Activated T-cell treated with anti-CD3 and anti-CD28 coated beads, Interleukin-2, amount 50 U/mL, for 24 hours (primary cell): ENCODE measurements at regions not wholly inside any gene's neighbourhood (a gene's known extent, or its start where the extent isn't known, plus 50 kb on each side); places are given as distances from the start of the nearest gene placed in this dataset.
"Not testable (repeated sequence)": the region's sequence is repeated elsewhere in the genome, so short reads cannot be mapped to it uniquely, and the experiment has no call there.

ENCODE experiments used
- DNase-seq: peaks from one replicate; pipeline ENCODE4 v3.0.0-alpha.2; 2020
- H3K27ac Mint-ChIP-seq: 2 replicates; pipeline ENCODE4 v1.8.0; 2020; ENCODE audit warnings: mild to moderate bottlenecking, mixed read lengths
- H3K27me3 Mint-ChIP-seq: 2 replicates; pipeline ENCODE4 v1.8.0; 2020; ENCODE audit warnings: mixed read lengths
- H3K36me3 Mint-ChIP-seq: 2 replicates; pipeline ENCODE4 v1.8.0; 2020; ENCODE audit warnings: low read depth, mixed read lengths
- H3K4me1 Mint-ChIP-seq: 2 replicates; pipeline ENCODE4 v1.8.0; 2020; ENCODE audit warnings: low read depth, mixed read lengths
- H3K4me3 Mint-ChIP-seq: 2 replicates; pipeline ENCODE4 v1.8.0; 2020; ENCODE audit warnings: mild to moderate bottlenecking, moderate library complexity, mixed read lengths
- H3K9me3 Mint-ChIP-seq: 2 replicates; pipeline ENCODE4 v1.8.0; 2020; ENCODE audit warnings: mixed read lengths

DNA sequence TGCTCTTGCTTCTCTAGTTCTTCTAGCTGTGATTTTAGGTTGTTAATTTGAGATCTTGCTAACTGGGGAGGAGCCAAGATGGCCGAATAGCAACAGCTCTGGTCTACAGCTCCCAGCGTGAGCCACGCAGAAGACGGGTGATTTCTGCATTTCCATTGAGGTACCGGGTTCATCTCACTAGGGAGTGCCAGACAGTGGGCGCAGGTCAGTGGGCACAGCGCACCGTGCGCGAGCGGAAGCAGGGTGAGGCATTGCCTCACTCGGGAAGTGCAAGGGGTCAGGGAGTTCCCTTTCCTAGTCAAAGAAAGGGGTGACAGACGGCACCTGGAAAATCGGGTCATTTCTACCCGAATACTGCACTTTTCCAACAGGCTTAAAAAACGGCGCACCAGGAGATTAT lies 256.6 kb upstream of the PELI2 start:
- H3K4me3 Mint-ChIP-seq, DNase-seq, H3K36me3 Mint-ChIP-seq, H3K27ac Mint-ChIP-seq, H3K27me3 Mint-ChIP-seq, H3K4me1 Mint-ChIP-seq: not testable (repeated sequence)
- H3K9me3 Mint-ChIP-seq = peaks cover 21% of the 10 kb centered on the region

DNA sequence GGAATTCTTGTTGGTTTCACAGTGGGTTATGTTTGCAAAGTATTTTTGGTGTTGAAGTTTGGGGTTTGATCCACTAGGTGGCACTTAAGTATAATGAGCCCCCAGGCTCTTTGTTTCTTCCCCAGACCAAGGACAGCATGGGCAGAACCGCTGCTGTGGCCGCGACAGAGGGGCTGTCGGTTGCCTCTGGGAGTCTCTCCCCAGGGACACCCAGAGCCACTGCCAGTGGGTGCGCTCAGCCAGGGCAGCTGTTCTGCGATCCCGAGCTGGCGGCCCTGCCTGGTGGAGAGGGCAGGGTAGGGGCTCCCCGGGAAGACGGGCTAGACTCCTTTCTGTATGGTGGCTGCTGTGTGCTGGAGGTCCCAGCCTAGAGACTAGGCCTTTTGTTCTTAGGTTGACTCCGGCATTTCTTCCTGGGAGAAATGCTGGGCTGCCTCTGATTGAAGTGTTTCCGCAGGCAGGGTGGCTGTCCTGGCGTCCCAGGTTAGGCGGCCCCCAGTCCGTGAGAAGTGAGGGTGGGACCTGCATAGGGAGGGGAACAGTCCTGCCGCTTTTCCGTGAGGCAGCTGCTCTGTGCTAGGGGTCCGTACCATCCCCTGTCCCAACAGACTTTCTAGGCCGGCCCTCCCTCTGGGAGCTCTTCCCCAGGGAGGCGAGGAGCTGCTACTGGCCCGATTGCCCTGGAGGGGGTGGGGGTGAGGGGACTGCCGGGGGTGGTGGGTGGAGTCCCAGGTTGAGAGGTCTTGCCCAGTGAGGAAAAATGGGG lies 253.1 kb upstream of the PELI2 start:
- H3K4me1 Mint-ChIP-seq = no peaks in the 10 kb centered on the region
- H3K4me3 Mint-ChIP-seq = no peak overlapping the region

DNA sequence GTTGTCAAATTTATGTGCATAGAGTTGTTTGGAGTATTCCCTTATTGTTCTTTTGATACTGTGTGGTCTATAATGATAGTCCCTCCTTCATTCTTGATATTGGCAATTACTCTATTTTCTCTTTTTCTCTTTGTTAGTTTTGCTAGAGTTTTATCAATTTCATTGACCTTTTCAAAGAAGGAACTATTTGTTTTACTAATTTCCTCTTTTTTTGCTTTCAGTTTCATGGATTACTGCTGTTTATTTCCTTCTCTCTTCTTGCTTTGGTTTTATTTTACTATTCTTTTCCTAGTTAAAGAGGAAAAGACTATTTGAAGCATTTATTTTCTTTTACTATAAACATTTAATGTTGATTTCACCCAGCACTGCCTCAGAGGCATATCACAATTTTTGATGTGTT lies 250.9 kb upstream of the PELI2 start:
- Mint-ChIP-seq H3K36me3 (no peaks in the 10 kb centered on the region), H3K4me3 (no peak overlapping the region), H3K27ac (no peak overlapping the region), H3K4me1 (no peaks in the 10 kb centered on the region), H3K9me3 (peaks cover 5% of the 10 kb centered on the region), H3K27me3 (peaks cover 6% of the 10 kb centered on the region)
- DNase-seq = no peak

More for the DNA sequence above, 253.1 kb upstream of the PELI2 start:
- H3K27ac Mint-ChIP-seq = no peak overlapping the region
- peaks cover 9% of the 10 kb centered on the region for H3K9me3 Mint-ChIP-seq
- DNase-seq = no peak
- no peaks in the 10 kb centered on the region for H3K36me3 Mint-ChIP-seq
- H3K27me3 Mint-ChIP-seq = peaks cover 5% of the 10 kb centered on the region

- H3K9me3 Mint-ChIP-seq = peaks cover 5% of the 10 kb centered on the region
- no peaks in the 10 kb centered on the region for H3K4me1 Mint-ChIP-seq
- no peak overlapping the region for H3K4me3 Mint-ChIP-seq
- peaks cover 10% of the 10 kb centered on the region for H3K27me3 Mint-ChIP-seq
- no peak for DNase-seq
- H3K36me3 Mint-ChIP-seq = no peaks in the 10 kb centered on the region
- H3K27ac Mint-ChIP-seq = no peak overlapping the region
These were observed 250.5 kb upstream of the PELI2 start for GRCh38 chr14:55867719-55868118.

DNA sequence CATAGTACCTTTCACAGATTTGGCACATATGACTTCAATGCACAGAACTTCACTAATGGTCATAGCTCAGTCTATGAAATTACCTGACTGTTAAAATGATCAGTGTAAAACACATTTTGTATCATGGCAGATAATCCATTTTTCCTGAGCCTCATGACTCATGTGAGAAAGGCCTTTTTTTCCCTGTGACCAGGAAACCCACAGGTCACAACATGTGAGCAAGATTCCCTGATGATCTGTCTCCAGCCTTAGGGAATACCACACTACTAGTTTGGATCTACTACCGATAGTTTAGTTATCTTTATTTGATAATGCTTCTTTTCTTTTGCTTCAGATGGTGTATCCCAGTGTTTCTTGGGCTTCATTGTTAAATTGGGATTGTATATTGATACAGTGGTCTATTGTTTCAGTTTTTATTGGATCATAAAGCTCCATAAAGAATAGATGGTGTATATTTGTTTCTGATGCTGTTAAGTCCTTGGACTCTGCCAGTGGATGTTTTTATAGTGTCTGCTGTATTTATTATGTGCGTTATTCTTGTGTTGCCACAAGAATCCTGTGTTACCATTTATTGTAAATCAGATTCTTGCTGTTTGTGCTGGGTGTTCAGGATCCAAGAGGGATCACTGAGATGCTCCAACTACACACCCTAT lies 248.7 kb upstream of the PELI2 start:
- peaks cover 2% of the 10 kb centered on the region for H3K9me3 Mint-ChIP-seq
- H3K27ac Mint-ChIP-seq = no peak overlapping the region
- DNase-seq = no peak
- peaks cover 9% of the 10 kb centered on the region for H3K27me3 Mint-ChIP-seq
- no peaks in the 10 kb centered on the region for H3K36me3 Mint-ChIP-seq
- no peaks in the 10 kb centered on the region for H3K4me1 Mint-ChIP-seq
- no peak overlapping the region for H3K4me3 Mint-ChIP-seq

DNA sequence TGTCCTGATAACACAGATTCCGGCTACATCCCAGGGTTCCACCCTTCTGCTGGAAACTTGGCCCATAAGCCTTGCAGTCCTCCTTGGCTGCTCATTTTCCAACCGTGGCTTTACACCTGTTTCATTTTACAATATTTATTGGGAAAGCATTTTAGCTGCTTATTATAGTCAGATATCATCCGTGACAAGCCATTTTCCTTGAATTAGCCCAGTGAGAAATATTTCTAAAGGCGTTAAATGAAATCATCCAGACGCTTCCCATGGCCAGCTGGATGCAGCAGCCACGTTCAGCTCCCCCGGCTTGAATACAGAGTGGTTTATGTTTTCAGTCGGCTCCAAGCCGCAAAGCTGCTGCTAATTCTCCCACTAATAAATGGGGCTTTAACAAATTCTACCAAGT lies 245.0 kb upstream of the PELI2 start:
- Mint-ChIP-seq H3K4me1 (no peaks in the 10 kb centered on the region), H3K4me3 (no peak overlapping the region), H3K9me3 (no peaks in the 10 kb centered on the region), H3K36me3 (no peaks in the 10 kb centered on the region), H3K27ac (no peak overlapping the region), H3K27me3 (peaks cover 6% of the 10 kb centered on the region)
- DNase-seq = no peak

- no peak overlapping the region for H3K27ac Mint-ChIP-seq
- H3K4me1 Mint-ChIP-seq = no peaks in the 10 kb centered on the region
- H3K9me3 Mint-ChIP-seq = no peaks in the 10 kb centered on the region
- H3K36me3 Mint-ChIP-seq = no peaks in the 10 kb centered on the region
- H3K4me3 Mint-ChIP-seq = no peak overlapping the region
- peaks cover 13% of the 10 kb centered on the region for H3K27me3 Mint-ChIP-seq
- no peak for DNase-seq
These were observed 243.4 kb upstream of the PELI2 start for GRCh38 chr14:55874785-55875184.

- DNase-seq = no peak
- Mint-ChIP-seq H3K4me1 (no peaks in the 10 kb centered on the region), H3K27me3 (peaks cover 10% of the 10 kb centered on the region), H3K27ac (no peak overlapping the region), H3K4me3 (no peak overlapping the region), H3K36me3 (no peaks in the 10 kb centered on the region), H3K9me3 (no peaks in the 10 kb centered on the region)
These were observed 240.3 kb upstream of the PELI2 start for GRCh38 chr14:55877942-55878341.

DNA sequence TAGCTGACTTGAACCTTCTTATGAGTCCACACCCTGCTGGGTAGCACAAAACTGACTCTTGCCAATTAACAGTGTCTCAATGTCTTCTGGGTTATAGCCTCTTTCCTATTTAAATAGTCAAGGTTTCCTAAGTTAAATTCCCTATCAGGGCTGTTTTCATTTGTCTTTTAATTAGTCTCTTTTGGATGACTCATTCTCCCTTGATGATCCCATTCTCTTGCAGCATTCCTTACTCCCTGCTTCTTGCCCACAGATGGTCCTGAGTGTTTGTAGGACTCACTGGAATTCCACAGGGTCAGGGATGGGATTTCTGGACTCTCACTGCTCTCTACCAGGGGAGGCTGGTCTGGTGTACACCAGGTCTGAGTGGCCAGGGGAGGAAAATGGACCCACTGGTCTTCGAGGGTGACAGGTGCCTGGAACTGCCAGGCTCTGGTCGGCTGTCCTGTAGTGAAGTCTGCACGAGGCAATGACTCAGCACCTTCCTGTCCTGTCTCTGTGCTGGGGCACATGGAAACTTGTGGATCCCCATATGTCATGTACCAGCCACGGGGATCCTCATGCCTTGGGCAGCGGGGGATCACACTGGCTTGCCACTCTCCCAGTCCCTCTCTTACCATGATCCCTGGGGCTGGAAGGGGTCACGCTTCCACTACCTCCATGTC lies 236.5 kb upstream of the PELI2 start:
- Mint-ChIP-seq H3K36me3 (no peaks in the 10 kb centered on the region), H3K4me3 (no peak overlapping the region), H3K9me3 (no peaks in the 10 kb centered on the region), H3K27me3 (peaks cover 16% of the 10 kb centered on the region), H3K27ac (no peak overlapping the region), H3K4me1 (no peaks in the 10 kb centered on the region)
- DNase-seq = no peak

DNA sequence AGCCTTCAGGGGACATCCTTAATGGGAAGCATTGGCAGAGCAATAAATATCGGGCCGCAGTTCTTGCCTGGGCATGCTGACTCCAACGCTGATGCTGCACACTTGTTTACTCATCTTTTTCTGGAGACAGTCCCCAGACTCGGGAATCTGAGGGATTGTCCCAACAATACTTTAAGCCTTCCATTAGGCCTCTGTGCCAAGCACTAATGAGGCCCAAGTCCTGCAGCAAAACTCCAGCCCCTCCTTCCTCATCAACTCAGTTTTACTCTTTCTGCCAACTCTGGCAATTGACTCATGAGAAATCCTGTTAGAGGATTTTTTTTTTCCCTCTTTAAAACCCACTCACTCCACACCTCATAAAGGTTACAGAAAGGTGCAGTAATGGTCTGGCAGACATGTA lies 233.4 kb upstream of the PELI2 start:
- DNase-seq = no peak
- Mint-ChIP-seq H3K27me3 (peaks cover 10% of the 10 kb centered on the region), H3K9me3 (no peaks in the 10 kb centered on the region), H3K4me1 (no peaks in the 10 kb centered on the region), H3K27ac (no peak overlapping the region), H3K36me3 (no peaks in the 10 kb centered on the region), H3K4me3 (no peak overlapping the region)

DNA sequence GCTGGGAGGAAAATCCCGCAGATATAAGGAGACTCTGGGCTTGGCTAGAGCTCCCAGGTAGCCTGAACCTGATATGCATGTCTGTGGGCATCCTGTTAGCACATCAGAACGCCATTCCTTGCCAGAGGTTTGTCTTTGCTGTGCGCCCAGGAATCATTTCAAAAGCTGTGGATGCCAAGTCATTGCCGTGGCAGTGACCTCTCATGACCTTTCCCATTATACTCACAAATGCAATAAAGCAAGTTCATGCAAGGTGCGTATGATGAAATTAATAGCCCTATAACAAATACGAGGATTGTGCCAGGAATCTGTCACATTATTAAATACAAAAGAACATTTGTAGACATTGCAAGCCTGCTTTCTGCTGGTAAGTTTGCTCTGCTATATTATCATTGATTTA lies 229.1 kb upstream of the PELI2 start:
- Mint-ChIP-seq H3K4me3 (no peak overlapping the region), H3K4me1 (no peaks in the 10 kb centered on the region), H3K36me3 (no peaks in the 10 kb centered on the region), H3K27me3 (peaks cover 8% of the 10 kb centered on the region), H3K9me3 (no peaks in the 10 kb centered on the region), H3K27ac (no peak overlapping the region)
- no peak for DNase-seq

- H3K9me3 Mint-ChIP-seq = no peaks in the 10 kb centered on the region
- no peaks in the 10 kb centered on the region for H3K36me3 Mint-ChIP-seq
- H3K4me1 Mint-ChIP-seq = no peaks in the 10 kb centered on the region
- peaks cover 3% of the 10 kb centered on the region for H3K27me3 Mint-ChIP-seq
- no peak for DNase-seq
- no peak overlapping the region for H3K27ac Mint-ChIP-seq
- no peak overlapping the region for H3K4me3 Mint-ChIP-seq
These were observed 226.5 kb upstream of the PELI2 start for GRCh38 chr14:55891692-55892091.

- no peaks in the 10 kb centered on the region for H3K36me3 Mint-ChIP-seq
- H3K27me3 Mint-ChIP-seq = peaks cover 3% of the 10 kb centered on the region
- no peaks in the 10 kb centered on the region for H3K4me1 Mint-ChIP-seq
- no peak overlapping the region for H3K4me3 Mint-ChIP-seq
- H3K27ac Mint-ChIP-seq = no peak overlapping the region
- H3K9me3 Mint-ChIP-seq = no peaks in the 10 kb centered on the region
- no peak for DNase-seq
These were observed 225.3 kb upstream of the PELI2 start for GRCh38 chr14:55892906-55893305.

DNA sequence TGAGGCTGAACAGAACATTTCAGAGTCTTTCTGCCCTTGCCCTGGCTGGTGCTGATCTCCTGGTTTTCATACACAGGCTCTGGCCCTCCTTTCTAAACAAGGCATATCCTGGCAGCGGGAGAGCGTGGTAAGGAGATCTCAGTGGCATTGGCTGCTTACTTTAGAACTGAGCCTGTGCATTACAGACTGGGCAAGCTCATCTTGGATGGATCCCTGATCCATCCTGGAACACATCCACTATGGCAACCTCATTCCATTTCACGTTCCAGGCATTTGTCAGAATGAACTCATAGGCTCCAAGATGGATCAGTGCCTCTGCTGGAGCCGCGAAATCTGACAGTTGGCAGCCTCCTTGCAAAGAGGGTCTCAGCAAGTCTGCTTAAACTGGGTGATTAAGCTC lies 224.5 kb upstream of the PELI2 start:
- no peak overlapping the region for H3K27ac Mint-ChIP-seq
- H3K4me1 Mint-ChIP-seq = no peaks in the 10 kb centered on the region
- no peak overlapping the region for H3K4me3 Mint-ChIP-seq
- no peaks in the 10 kb centered on the region for H3K36me3 Mint-ChIP-seq
- H3K9me3 Mint-ChIP-seq = no peaks in the 10 kb centered on the region
- no peak for DNase-seq
- peaks cover 3% of the 10 kb centered on the region for H3K27me3 Mint-ChIP-seq

GRCh38 chr14:55897031-55897430 lies 221.2 kb upstream of the PELI2 start:
- H3K27ac Mint-ChIP-seq = no peak overlapping the region
- DNase-seq = no peak
- H3K9me3 Mint-ChIP-seq = no peaks in the 10 kb centered on the region
- no peaks in the 10 kb centered on the region for H3K36me3 Mint-ChIP-seq
- peaks cover 3% of the 10 kb centered on the region for H3K27me3 Mint-ChIP-seq
- H3K4me1 Mint-ChIP-seq = no peaks in the 10 kb centered on the region
- H3K4me3 Mint-ChIP-seq = no peak overlapping the region
